GM18505 (cell line): ENCODE measurements at regions not wholly inside any gene's neighbourhood (a gene's known extent, or its start where the extent isn't known, plus 50 kb on each side); places are given as distances from the start of the nearest gene placed in this dataset.
"Not testable (repeated sequence)": the region's sequence is repeated elsewhere in the genome, so short reads cannot be mapped to it uniquely, and the experiment has no call there.

Source experiments
- ATAC-seq: cut with Tn5 transposase; IDR thresholded peaks from one replicate; pipeline ENCODE4 v1.9.1; 2021; ENCODE audit not compliant: unreplicated experiment
- POLR2A ChIP-seq: IDR thresholded peaks from 4 replicates; pipeline ENCODE4 v1.6.1; 2011; ENCODE audit warnings: borderline replicate concordance; ENCODE audit not compliant: insufficient read depth, insufficient read length; ENCODE audit errors: extremely low read depth

DNA sequence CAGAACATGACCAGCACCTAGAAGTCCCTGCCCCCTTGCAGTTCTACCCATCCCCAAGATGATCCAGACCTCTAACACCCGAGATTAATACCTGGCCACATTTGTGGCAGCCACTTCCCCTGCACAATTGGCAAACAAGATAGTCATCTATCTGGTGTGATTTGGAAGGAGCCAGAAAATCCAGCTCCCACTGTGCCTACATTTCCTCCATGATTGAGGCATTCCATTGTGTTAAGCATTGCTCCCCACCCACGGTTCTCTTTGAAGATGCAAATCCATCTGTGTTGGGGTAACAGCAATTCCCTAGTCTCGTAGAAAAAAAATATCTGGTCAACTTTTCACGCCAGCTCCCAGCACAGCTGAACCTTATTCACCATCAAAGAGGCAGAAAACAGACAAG, 405.0 kb downstream of the BCOR start:
- no peak for ATAC-seq
- TF ChIP-seq POLR2A, result no peak

DNA sequence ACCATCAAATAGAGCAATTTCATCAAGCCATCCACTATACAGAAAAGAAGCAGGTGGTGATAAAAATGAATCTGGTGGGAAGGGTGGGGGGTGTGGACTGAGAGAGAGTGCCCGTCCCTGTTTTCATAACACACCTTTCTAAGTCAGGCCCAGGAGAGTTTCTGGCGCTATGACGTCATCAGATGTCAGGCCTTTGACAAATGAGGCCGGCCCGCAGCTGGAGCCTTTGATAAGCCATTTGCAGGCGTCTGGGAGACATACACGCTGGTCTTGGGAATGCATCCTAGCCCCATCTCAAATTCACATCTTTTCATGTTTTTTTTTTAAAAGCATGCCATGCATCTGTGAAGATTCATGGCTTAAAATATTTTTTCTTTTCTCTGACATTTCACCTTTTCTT, 404.5 kb downstream of the BCOR start:
- TF ChIP-seq POLR2A, result no peak
- no peak for ATAC-seq

DNA sequence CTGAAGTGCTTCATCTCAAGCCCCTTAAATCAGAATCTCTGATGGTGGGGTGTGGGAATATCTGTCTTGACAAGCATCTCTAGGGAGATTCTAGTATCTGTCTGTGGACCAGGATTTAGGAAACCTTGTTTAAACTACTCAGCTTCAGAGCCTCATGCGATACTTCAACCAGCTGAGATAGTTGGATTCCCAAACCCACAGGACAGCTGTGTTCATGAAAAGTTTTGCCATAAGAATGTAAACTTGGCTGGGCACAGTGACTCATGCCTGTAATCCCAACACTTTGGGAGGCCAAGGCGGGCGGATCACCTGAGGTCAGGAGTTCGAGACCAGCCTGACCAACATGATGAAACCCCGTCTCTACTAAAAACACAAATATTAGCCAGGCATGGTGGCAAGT, 395.1 kb downstream of the BCOR start:
- ATAC-seq, result not testable (repeated sequence)

- no peak for TF ChIP-seq POLR2A
- ATAC-seq, result no peak
Measured at GRCh38 chrX:39703307-39703706, 394.5 kb downstream of the BCOR start.

- no peak for TF ChIP-seq POLR2A
- no peak for ATAC-seq
Measured at GRCh38 chrX:39704590-39704989, 393.2 kb downstream of the BCOR start.

- no peak for TF ChIP-seq POLR2A
- no peak for ATAC-seq
Measured at GRCh38 chrX:39705290-39705689, 392.5 kb downstream of the BCOR start.

DNA sequence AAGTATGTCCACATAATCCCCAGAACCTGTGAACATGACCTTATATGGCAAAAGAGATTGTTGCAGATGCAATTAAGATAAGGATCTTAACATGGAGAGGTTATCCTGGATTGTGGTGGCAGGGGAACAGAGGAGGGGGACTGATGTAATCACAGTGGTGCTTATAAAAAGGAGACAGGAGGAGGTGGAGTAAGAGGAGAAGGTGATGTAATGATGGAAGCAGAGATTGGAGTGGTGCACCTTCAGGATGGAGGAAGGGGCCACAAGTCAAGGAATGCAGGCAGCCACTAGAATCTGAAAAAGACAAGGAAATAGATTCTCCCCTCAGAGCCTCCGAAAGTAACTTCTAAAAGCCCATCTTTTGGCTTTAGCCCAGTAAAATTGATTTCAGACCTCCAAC, 388.4 kb downstream of the BCOR start:
- no peak for TF ChIP-seq POLR2A
- ATAC-seq, result no peak

GRCh38 chrX:39709812-39710211, 387.9 kb downstream of the BCOR start:
- TF ChIP-seq POLR2A, result no peak
- no peak for ATAC-seq

- no peak for TF ChIP-seq POLR2A
- ATAC-seq, result no peak
Measured at GRCh38 chrX:39710776-39711175, 387.0 kb downstream of the BCOR start.

- no peak for ATAC-seq
- no peak for TF ChIP-seq POLR2A
Measured at GRCh38 chrX:39714471-39714870, 383.3 kb downstream of the BCOR start.

- ATAC-seq, result no peak
- TF ChIP-seq POLR2A, result no peak
Measured at GRCh38 chrX:39716401-39716800, 381.4 kb downstream of the BCOR start.

DNA sequence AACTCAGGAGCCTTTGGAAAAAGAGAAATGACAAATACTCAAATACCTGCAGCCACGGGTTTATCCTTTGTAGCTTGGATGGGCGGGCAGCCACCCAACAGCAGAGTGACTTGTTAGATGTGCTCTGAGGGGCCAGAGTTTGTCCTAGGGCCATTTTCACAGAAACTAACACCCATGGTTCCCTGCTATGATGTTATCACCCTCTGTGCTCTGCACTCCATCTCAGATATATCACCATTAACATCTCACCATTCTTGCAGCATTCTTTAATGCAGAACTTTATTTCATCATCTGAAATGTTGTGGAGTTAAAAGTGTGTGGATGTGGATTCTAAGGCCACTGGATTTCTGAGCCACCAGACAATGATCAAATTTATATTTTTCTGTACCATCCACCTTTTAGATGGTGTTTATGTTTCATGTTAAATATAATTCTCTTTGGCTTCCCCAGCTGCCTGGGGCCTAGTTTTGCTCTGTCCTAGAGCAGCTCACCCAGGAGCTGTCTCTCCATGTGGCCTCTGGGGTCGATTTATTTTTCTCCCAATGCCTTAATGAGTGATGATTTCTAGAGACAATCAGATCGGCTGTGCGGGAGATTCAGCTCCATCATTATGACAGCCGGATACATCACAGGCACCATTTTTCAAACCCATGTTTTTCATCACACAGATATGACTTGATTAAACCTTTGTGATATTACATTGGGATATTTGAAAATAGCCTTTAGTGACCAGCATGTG, 380.8 kb downstream of the BCOR start:
- TF ChIP-seq POLR2A, result no peak
- ATAC-seq, result no peak

DNA sequence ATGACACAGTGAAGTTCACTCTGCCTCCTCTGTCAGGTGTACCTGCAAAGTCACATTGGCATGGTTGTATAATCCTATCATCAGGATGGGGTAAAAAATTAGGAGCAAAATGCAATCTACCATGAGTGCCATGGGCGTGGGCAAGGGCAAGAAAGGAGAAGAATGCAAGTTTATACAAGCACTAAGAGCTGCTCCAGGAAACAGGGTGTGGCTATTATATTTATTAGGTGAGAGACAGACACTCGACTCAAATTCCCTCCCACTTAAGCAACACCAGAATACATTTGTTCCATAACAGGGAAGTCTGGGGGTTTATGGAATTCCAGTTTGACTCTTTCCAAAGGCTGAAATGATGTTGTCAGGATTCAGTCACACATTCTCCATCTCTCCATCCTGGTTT, 378.8 kb downstream of the BCOR start:
- no peak for TF ChIP-seq POLR2A
- ATAC-seq, result no peak

DNA sequence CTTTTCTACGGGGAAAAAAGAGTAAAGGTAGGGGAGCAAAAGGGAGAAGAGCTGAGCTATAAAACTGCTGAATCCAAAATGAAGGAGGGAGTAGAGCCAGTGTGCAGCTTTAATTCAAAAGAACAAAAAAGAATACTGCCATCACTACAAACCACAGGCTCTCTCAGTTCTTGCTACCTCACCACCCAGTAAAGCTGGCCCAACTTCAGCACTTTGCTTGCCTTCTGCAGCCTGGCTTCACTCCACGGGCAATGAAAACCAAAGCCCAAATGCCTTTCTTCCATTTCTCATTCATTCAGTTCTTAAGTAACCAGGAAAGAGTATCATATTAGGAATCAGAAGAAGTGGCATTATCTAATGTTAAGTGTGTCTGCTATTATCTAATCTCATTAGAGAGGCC, 376.8 kb downstream of the BCOR start:
- no peak for TF ChIP-seq POLR2A
- no peak for ATAC-seq
